G401 (cell line): ENCODE measurements at regions not wholly inside any gene's neighbourhood (a gene's known extent, or its start where the extent isn't known, plus 50 kb on each side); places are given as distances from the start of the nearest gene placed in this dataset.
"Not testable (repeated sequence)": the region's sequence is repeated elsewhere in the genome, so short reads cannot be mapped to it uniquely, and the experiment has no call there.

ENCODE experiments used
- DNase-seq: peaks from one replicate; pipeline ENCODE4 v3.0.0-alpha.2; 2015; ENCODE audit warnings: low spot score
- in situ Hi-C: cut with HindIII; loops from 2 replicates; pipeline ENCODE4 v1.10.0; 2016; ENCODE audit warnings: low sequenced_read_pairs, mixed read lengths

DNA sequence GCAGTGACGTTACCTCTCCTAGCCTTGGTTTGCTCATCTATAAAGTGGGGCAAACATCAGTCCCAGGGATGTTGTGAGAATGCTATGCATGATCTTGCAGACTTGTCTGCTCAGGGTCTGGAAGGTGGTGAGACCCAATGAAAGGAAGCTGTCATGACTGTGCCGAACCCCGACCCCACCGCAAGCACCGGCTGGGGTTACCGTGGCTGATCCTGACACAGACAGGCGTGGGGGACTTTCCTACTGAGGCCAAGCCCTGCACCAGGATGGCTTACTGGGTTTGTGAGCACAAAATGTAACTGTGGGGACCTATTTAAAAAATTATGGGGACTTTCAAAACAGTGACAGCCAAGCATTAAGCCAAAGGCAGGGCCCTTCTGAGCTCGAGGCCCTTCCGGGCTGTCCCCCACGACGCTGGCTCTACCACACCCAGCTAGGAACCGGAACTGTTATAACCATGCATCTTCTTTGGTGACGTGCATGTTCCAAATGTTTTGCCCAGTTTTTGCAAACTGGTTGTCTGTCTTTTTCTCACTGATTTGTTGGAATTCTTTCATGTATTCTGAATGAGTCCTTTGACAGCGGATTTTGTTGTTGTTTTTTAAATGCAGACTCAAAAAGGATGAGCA lies 76.6 kb upstream of the PMEPA1 start:
- in situ Hi-C loops: no loop called here
- DNase-seq: no peak

DNA sequence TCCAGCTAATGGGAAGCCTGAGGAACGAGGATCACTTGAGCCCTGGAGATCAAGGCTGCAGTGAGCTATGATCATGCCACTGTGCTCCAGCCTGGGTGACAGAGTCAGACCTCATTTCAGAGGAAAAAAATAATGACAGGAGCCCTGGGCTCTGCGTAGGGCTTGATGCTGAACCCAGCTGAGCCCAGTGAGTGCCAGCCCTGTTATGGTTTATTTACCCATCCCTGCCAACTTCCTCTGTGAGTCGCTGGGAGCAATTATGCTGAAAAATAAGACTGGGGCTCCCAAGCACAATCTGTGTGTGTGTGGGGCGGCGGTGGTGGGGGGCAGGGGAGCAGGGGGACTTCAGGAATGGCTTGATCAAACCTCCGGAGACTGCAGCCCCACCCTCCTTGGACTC lies 75.9 kb upstream of the PMEPA1 start:
- in situ Hi-C loops: no loop called here
- no peak for DNase-seq

DNA sequence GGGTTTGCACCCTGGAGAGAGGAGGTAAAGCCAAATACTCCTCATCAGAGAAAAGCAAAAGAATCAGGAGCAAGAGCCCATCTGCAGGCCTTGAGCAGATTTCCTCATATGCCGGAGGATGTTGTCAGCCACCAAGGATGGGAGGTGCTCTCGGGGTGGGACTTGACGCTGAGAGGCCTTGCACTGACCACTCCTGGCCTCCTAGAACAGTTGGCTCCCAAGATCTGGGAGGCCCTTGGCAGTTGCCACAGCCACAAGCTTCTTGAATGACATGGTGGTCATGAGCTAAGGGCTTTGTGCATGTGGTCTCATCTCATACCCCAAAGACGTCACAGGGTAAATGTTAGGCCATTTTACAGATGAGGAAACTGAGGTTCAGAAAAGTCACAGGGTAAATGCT lies 75.2 kb upstream of the PMEPA1 start:
- in situ Hi-C loops: no loop called here
- no peak for DNase-seq

- DNase-seq: no peak
- in situ Hi-C loops: no loop called here
Observed at GRCh38 chr20:57783956-57784837, 74.4 kb upstream of the PMEPA1 start.

DNA sequence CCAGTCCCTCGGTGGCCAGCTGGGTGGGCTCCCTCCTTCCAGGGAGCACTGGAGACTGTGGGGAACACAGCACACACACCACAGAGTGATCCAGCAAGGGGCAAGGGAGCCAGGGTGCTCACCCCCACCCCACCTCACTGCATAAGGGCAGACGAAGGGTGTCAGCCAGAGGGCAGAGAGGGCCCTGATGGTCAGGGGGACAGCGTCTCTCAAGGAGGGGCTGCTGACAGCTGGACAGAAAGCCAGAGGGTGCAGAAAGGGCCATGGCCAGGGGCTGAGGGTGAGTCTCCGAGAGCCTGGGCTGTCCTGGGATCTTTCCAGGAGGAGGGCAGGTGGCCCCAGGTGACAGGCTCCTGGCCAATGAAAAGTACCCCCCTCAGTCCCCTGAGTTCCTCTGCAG lies 73.4 kb upstream of the PMEPA1 start:
- DNase-seq: no peak
- in situ Hi-C loops: no loop called here

GRCh38 chr20:57782631-57783041 lies 72.8 kb upstream of the PMEPA1 start:
- DNase-seq: no peak
- in situ Hi-C loops: no loop called here

GRCh38 chr20:57781901-57782300 lies 72.1 kb upstream of the PMEPA1 start:
- DNase-seq: no peak
- in situ Hi-C loops: no loop called here

- in situ Hi-C loops: no loop called here
- no peak for DNase-seq
Observed at GRCh38 chr20:57780906-57781305, 71.1 kb upstream of the PMEPA1 start.

DNA sequence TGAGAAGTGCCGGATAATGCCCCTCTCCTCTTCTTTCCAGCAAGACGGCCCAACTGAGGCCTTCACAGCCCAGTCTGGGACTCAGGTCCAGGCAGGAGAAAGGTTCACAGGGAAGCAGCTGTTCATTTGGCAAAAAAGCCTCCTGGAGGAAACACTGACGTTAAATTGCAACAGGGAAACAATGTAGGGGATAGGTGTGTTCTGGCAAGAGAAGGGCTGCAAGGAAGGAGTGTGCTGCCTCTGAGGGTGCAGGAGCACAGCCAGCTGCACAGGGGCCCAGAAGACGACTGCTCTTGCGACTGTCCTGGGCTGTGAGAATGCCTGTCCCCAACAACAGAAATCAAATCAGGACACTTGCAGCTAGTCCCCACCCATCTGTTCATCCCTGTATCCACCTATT lies 70.6 kb upstream of the PMEPA1 start:
- in situ Hi-C loops: no loop called here

DNA sequence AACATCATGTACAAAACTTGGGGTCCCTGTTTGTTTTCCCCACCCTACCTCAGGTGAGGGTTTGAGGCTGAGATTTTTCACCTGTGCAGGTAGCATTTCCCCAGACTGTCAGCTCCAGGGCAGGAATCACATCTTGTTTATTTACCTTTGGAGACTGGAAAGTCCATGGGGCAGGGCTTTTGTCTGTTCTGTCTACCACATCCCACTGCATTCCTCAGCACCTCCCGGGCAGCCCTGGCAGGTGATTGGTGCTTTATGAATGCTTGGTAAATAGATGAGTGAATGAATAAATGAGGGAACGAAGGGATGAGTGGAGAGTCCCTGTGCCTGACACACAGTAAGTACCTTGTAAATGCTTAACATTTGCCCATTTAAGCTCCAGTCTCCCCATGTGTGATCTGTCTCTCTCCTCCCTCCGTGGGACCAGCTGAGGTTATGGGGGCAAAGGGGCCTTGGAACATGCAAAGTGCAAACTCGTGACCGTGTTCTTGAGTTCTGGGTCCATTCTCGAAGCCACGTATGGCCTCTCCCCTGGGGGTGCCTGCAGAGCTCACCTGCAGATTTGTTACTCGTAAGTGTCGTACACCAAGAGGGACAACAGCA lies 69.7 kb upstream of the PMEPA1 start:
- DNase-seq: no peak

More for the DNA sequence above, 70.6 kb upstream of the PMEPA1 start:
- no peak for DNase-seq

DNA sequence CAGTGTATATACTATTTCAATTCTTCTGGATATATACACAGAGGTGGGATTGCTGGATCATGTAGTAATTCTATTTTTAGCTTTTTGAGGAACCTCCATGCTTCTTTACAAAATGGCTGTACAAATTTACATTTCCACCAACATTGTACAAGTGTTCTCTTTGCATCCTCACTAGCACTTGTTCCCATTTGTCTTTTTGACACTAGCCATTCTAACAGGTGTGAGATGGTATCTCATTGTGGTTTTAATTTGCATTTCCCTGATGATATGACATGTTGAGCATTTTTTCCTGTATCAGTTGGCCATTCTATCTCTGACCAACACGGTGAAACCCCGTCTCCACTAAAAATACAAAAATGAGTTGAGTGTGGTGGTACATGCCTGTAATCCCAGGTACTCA lies 68.1 kb upstream of the PMEPA1 start:
- no peak for DNase-seq
- in situ Hi-C loops: no loop called here

More for the DNA sequence above, 69.7 kb upstream of the PMEPA1 start:
- in situ Hi-C loops: no loop called here

DNA sequence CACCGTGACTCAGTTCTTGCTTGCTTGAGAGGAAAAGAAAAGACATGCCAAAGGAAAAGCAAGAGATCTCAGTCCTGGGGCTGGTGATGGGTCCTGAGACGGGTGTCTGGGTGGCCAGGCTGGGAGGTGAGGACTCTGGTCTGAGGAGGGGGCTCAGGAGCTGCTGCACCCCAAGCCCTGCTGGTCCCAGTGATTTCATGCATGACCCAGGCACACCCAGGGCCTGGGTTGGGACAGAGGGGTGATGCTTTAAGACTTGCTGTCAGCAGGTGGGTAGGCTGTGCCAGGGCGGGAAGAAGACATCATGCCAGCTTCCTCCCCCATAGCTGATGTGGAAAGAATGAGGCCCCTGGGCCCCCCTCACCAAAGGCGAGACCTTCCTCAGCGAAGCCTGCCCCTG lies 65.1 kb upstream of the PMEPA1 start:
- in situ Hi-C loops: no loop called here
- no peak for DNase-seq

- in situ Hi-C loops: no loop called here
- DNase-seq: no peak
Observed at GRCh38 chr20:57774111-57774880, 64.5 kb upstream of the PMEPA1 start.

- DNase-seq: no peak
- in situ Hi-C loops: no loop called here
Observed at GRCh38 chr20:57773059-57773815, 63.4 kb upstream of the PMEPA1 start.

GRCh38 chr20:57772349-57772964 lies 62.6 kb upstream of the PMEPA1 start:
- DNase-seq: no peak
- in situ Hi-C loops: no loop called here

- DNase-seq: no peak
- in situ Hi-C loops: no loop called here
Observed at GRCh38 chr20:57770852-57771720, 61.3 kb upstream of the PMEPA1 start.

- in situ Hi-C loops, DNase-seq: not testable (repeated sequence)
Observed at GRCh38 chr20:57770401-57770800, 60.6 kb upstream of the PMEPA1 start.

- no peak for DNase-seq
- in situ Hi-C loops: no loop called here
Observed at GRCh38 chr20:57769756-57770155, 59.9 kb upstream of the PMEPA1 start.
